T47D (cell line): ENCODE measurements at regions not wholly inside any gene's neighbourhood (a gene's known extent, or its start where the extent isn't known, plus 50 kb on each side); places are given as distances from the start of the nearest gene placed in this dataset.

Experiments
- DNase-seq, 2 experiments: peaks; one replicate each; pipeline versions ENCODE4 v3.0.0 to v3.0.0-alpha.2; 2011 to 2012; ENCODE audit warnings: low read depth in 1 of 2, low spot score in 1 of 2
- JUND ChIP-seq: IDR thresholded peaks from 2 replicates; pipeline ENCODE4 v1.6.1; 2012; ENCODE audit warnings: low read depth
- in situ Hi-C: cut with HindIII; loops from 2 replicates; pipeline ENCODE4 v1.10.0; 2016; ENCODE audit warnings: low sequenced_read_pairs, low pct_unique_long_range_greater_than_20kb

DNA sequence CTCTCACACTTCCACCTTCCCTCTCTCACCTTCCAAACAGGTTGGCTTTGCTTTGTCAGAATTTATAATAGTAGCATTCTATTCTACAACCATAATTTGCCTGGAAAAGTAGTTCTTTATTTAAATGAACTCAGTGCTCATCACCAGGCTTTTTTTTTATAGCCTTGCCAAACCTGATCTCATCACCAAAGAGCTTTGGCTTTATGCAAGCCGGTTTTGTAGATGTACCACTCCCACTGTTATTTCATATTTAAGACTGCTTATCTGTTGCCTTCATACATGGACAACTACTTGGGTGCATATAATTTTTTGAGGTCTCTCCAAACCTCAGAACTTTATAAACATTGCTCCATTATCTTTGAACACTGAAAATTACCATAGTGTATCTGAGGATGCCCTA lies 246.1 kb upstream of the PPP2R3A start:
- no peak for DNase-seq
- no peak for TF ChIP-seq JUND
- in situ Hi-C loops: no loop called here

- no peak for DNase-seq
- TF ChIP-seq JUND: no peak
- in situ Hi-C loops: no loop called here
These were observed 237.4 kb upstream of the PPP2R3A start for GRCh38 chr3:135728007-135728721.

GRCh38 chr3:135731546-135731945 lies 234.0 kb upstream of the PPP2R3A start:
- in situ Hi-C loops: no loop called here
- DNase-seq: no peak
- TF ChIP-seq JUND: no peak

- peak in 1 of 2 experiments; percentile 13 for DNase-seq
- no peak for TF ChIP-seq JUND
- in situ Hi-C loops: no loop called here
These were observed 228.8 kb upstream of the PPP2R3A start for GRCh38 chr3:135736740-135737139.

- TF ChIP-seq JUND: no peak
- DNase-seq: no peak
- in situ Hi-C loops: no loop called here
These were observed 225.7 kb upstream of the PPP2R3A start for GRCh38 chr3:135739779-135740178.

DNA sequence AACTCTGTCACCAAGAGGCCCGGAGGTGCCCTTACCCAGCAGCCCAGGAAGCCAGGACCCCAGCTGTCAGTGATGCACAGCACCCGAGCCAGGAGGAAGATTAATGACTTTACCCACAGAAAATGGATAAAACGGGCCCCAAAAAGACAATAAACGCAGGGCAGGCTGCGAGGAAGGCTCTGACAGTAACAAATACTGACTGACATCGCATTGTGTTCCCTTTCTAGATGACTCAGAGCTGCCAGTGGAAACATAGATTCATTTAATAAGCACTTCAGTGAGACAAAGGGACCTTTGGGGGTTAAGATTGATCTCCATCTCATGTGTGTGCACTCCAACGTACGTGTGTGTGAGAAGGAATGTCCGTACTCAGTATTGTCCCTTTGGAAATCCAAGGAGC lies 225.3 kb upstream of the PPP2R3A start:
- DNase-seq: no peak
- no peak for TF ChIP-seq JUND
- in situ Hi-C loops: no loop called here

DNA sequence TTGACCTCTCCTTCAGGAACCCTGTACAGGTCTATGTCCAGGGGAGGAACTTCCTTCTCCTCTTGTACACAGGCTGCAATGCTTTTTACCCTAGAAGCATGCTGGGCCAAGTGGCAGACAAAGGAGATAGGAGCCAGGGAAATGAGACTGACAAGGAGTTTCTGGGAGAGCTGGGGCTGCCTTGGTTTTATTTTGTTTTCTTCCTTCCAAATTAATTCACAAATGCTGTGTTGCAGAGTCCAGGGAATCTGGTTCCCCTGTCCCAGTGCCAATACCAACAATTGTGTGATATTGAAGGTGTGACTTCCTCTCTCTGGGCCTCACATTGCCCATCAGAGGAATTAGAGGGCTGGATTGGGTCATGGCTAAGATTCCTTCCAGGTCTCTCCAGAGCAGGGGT lies 224.8 kb upstream of the PPP2R3A start:
- in situ Hi-C loops: no loop called here
- no peak for DNase-seq
- TF ChIP-seq JUND: no peak

DNA sequence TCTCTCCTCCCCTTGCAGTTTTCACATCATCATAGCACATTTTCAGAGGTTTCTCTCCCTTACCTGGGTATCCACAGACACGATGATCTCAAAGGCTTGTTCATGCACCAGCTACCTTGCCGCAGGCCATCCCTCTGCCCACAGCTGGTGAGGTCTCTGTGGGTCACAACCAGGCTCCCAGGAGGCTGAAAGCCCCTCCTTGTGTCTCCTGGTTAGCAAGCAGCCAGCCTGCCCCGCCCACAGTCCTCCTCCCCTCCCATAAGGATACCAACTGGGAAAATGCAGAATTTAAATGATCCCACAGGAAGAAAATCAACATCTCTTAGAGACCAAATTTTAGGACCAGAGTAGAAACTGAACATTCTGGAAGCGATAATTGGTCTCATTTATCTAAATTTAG lies 213.5 kb upstream of the PPP2R3A start:
- in situ Hi-C loops: no loop called here
- DNase-seq: no peak
- TF ChIP-seq JUND: no peak

GRCh38 chr3:135752851-135753250 lies 212.7 kb upstream of the PPP2R3A start:
- in situ Hi-C loops: no loop called here
- peak in 1 of 2 experiments; percentile 47 for DNase-seq
- TF ChIP-seq JUND: no peak

GRCh38 chr3:135753506-135753905 lies 212.0 kb upstream of the PPP2R3A start:
- no peak for TF ChIP-seq JUND
- in situ Hi-C loops: no loop called here

GRCh38 chr3:135755330-135756105 lies 210.0 kb upstream of the PPP2R3A start:
- no peak for DNase-seq
- in situ Hi-C loops: no loop called here
- TF ChIP-seq JUND: no peak

More at GRCh38 chr3:135753506-135753905, 212.0 kb upstream of the PPP2R3A start:
- no peak for DNase-seq

GRCh38 chr3:135756106-135756668 lies 209.3 kb upstream of the PPP2R3A start:
- TF ChIP-seq JUND: no peak
- in situ Hi-C loops: no loop called here
- no peak for DNase-seq

GRCh38 chr3:135757421-135757820 lies 208.1 kb upstream of the PPP2R3A start:
- no peak for DNase-seq
- TF ChIP-seq JUND: no peak
- in situ Hi-C loops: no loop called here
